Nephron (organoid): ENCODE measurements at regions not wholly inside any gene's neighbourhood (a gene's known extent, or its start where the extent isn't known, plus 50 kb on each side); places are given as distances from the start of the nearest gene placed in this dataset.

Experiments used
- H3K27ac Mint-ChIP-seq, 3 experiments: 2 replicates each; pipeline ENCODE4 v1.8.0; 2020; ENCODE audit warnings: mixed read lengths in 3 of 3, mild to moderate bottlenecking in 2 of 3, moderate library complexity in 1 of 3
- H3K27me3 Mint-ChIP-seq: 2 replicates; pipeline ENCODE4 v1.8.0; 2021; ENCODE audit warnings: low read depth, mild to moderate bottlenecking, moderate library complexity, mixed read lengths
- H3K36me3 Mint-ChIP-seq: 2 replicates; pipeline ENCODE4 v1.8.0; 2020; ENCODE audit warnings: low read depth, mixed read lengths
- H3K4me1 Mint-ChIP-seq: 2 replicates; pipeline ENCODE4 v1.8.0; 2020; ENCODE audit warnings: mixed read lengths
- H3K4me3 Mint-ChIP-seq, 3 experiments: 2 replicates each; pipeline ENCODE4 v1.8.0; 2020; ENCODE audit warnings: mild to moderate bottlenecking in 3 of 3, mixed read lengths in 3 of 3, moderate library complexity in 2 of 3
- H3K9me3 Mint-ChIP-seq: 2 replicates; pipeline ENCODE4 v1.8.0; 2020; ENCODE audit warnings: mixed read lengths
- CTCF ChIP-seq, 3 experiments: fragments of 200-600 bp; sonication (generic); IDR thresholded peaks; one replicate each; pipeline ENCODE4 v1.5.0; 2021; ENCODE audit warnings: antibody characterized with exemption in 3 of 3; ENCODE audit not compliant: unreplicated experiment in 3 of 3

GRCh38 chr16:77541165-77541564 is 106.3 kb upstream of the ADAMTS18 start:
- no peak for TF ChIP-seq CTCF (IDR thresholded peaks at IDR 0.05; ENCODE audit: unreplicated experiment in 3 of 3)
- peaks cover 12% of the 10 kb centered on the region for H3K27me3 Mint-ChIP-seq
- no peak overlapping the region for H3K4me3 Mint-ChIP-seq
- H3K27ac Mint-ChIP-seq: no peak overlapping the region
- peaks cover 31% of the 10 kb centered on the region for H3K4me1 Mint-ChIP-seq
- H3K9me3 Mint-ChIP-seq: no peaks in the 10 kb centered on the region
- H3K36me3 Mint-ChIP-seq: no peaks in the 10 kb centered on the region

GRCh38 chr16:77548151-77548550 is 113.3 kb upstream of the ADAMTS18 start:
- H3K36me3 Mint-ChIP-seq: no peaks in the 10 kb centered on the region
- no peak overlapping the region for H3K4me3 Mint-ChIP-seq
- no peak overlapping the region for H3K27ac Mint-ChIP-seq
- peaks cover 36% of the 10 kb centered on the region for H3K27me3 Mint-ChIP-seq
- no peak for TF ChIP-seq CTCF (IDR thresholded peaks at IDR 0.05; ENCODE audit: unreplicated experiment in 3 of 3)
- H3K9me3 Mint-ChIP-seq: no peaks in the 10 kb centered on the region
- H3K4me1 Mint-ChIP-seq: peaks cover 6% of the 10 kb centered on the region

GRCh38 chr16:77548766-77549165 is 113.9 kb upstream of the ADAMTS18 start:
- no peaks in the 10 kb centered on the region for H3K9me3 Mint-ChIP-seq
- no peak for TF ChIP-seq CTCF (IDR thresholded peaks at IDR 0.05; ENCODE audit: unreplicated experiment in 3 of 3)
- no peak overlapping the region for H3K27ac Mint-ChIP-seq
- no peak overlapping the region for H3K4me3 Mint-ChIP-seq
- no peaks in the 10 kb centered on the region for H3K36me3 Mint-ChIP-seq
- H3K4me1 Mint-ChIP-seq: peaks cover 9% of the 10 kb centered on the region
- H3K27me3 Mint-ChIP-seq: peaks cover 36% of the 10 kb centered on the region

GRCh38 chr16:77549876-77550275 is 115.0 kb upstream of the ADAMTS18 start:
- H3K36me3 Mint-ChIP-seq: no peaks in the 10 kb centered on the region
- no peaks in the 10 kb centered on the region for H3K9me3 Mint-ChIP-seq
- peaks cover 12% of the 10 kb centered on the region for H3K4me1 Mint-ChIP-seq
- no peak overlapping the region for H3K4me3 Mint-ChIP-seq
- TF ChIP-seq CTCF (IDR thresholded peaks at IDR 0.05; ENCODE audit: unreplicated experiment in 3 of 3): no peak
- H3K27ac Mint-ChIP-seq: no peak overlapping the region
- H3K27me3 Mint-ChIP-seq: peaks cover 36% of the 10 kb centered on the region

GRCh38 chr16:77551357-77551756 is 116.5 kb upstream of the ADAMTS18 start:
- no peaks in the 10 kb centered on the region for H3K9me3 Mint-ChIP-seq
- H3K4me3 Mint-ChIP-seq: no peak overlapping the region
- peaks cover 29% of the 10 kb centered on the region for H3K27me3 Mint-ChIP-seq
- H3K4me1 Mint-ChIP-seq: peaks cover 21% of the 10 kb centered on the region
- H3K27ac Mint-ChIP-seq: no peak overlapping the region
- no peaks in the 10 kb centered on the region for H3K36me3 Mint-ChIP-seq
- no peak for TF ChIP-seq CTCF (IDR thresholded peaks at IDR 0.05; ENCODE audit: unreplicated experiment in 3 of 3)

- H3K27ac Mint-ChIP-seq: peak overlapping the region; percentile 3 to 67 (median 22)
- no peaks in the 10 kb centered on the region for H3K36me3 Mint-ChIP-seq
- peaks cover 16% of the 10 kb centered on the region for H3K27me3 Mint-ChIP-seq
- no peak for TF ChIP-seq CTCF (IDR thresholded peaks at IDR 0.05; ENCODE audit: unreplicated experiment in 3 of 3)
- H3K4me1 Mint-ChIP-seq: peaks cover 21% of the 10 kb centered on the region
- H3K4me3 Mint-ChIP-seq: peak overlapping the region in 1 of 3 experiments; percentile 0
- H3K9me3 Mint-ChIP-seq: no peaks in the 10 kb centered on the region
Measured at GRCh38 chr16:77553130-77553529, 118.3 kb upstream of the ADAMTS18 start.
